ENCODE measurements at regions not wholly inside any gene's neighbourhood (a gene's known extent, or its start where the extent isn't known, plus 50 kb on each side); places are given as distances from the start of the nearest gene placed in this dataset.
"Not testable (repeated sequence)": the region's sequence is repeated elsewhere in the genome, so short reads cannot be mapped to it uniquely, and the experiment has no call there.

GRCh38 chr2:107530046-107530445 is 296.6 kb upstream of the RGPD4 start:
- Mint-ChIP-seq H3K4me1 (no peaks in the 10 kb centered on the region), H3K27ac (no peak overlapping the region), H3K4me3 (no peak overlapping the region), H3K9me3 (peaks cover 0 to 12% (median 7%) of the 10 kb centered on the region in 7 donors), H3K36me3 (no peaks in the 10 kb centered on the region), H3K27me3 (ENCODE audit: low read depth in 3 of 3) (peaks cover 0 to under 1% (median 0%) of the 10 kb centered on the region in 3 donors)
- Histone ChIP-seq H3K4me3 (replicated peaks in 1 of 3; ENCODE audit: low read depth in 2 of 3, low read length in 3 of 3) (no peak overlapping the region), H3K27me3 (ENCODE audit: control insufficient read depth in 2 of 2, insufficient read depth in 2 of 2, low read length in 2 of 2) (no peaks in the 10 kb centered on the region), H4K20me1 (ENCODE audit: insufficient read depth, low read length) (no peaks in the 10 kb centered on the region), H3K9ac (ENCODE audit: insufficient read depth, low read length, poor library complexity, severe bottlenecking) (no peak overlapping the region), H3K4me1 (ENCODE audit: control insufficient read depth in 1 of 2, insufficient read depth in 2 of 2, low read length in 2 of 2) (no peaks in the 10 kb centered on the region), H3K79me2 (ENCODE audit: insufficient read depth, low read length) (no peaks in the 10 kb centered on the region), H3K27ac (ENCODE audit: low read depth in 1 of 2, low read length in 2 of 2) (no peak overlapping the region), H3K4me2 (replicated peaks; ENCODE audit: extremely low read depth, low read length, poor library complexity, severe bottlenecking) (no peak overlapping the region), H3K9me3 (replicated peaks in 1 of 2; ENCODE audit: control insufficient read depth in 1 of 2, insufficient read depth in 1 of 2, low read length in 2 of 2) (peaks cover 3 to 8% of the 10 kb centered on the region in 2 donors), H3K36me3 (replicated peaks in 1 of 2; ENCODE audit: control insufficient read depth in 1 of 2, insufficient read depth in 2 of 2, low read length in 2 of 2) (no peaks in the 10 kb centered on the region), H2AFZ (ENCODE audit: insufficient read depth, low read depth, low read length, poor library complexity, severe bottlenecking) (no peak overlapping the region)
- no CpG with 5 or more reads among the region's 1 CpG for WGBS (ENCODE audit: insufficient coverage)
- TF ChIP-seq CTCF (IDR thresholded peaks at IDR 0.05): no peak
- DNase-seq: no peak
- intact Hi-C loops (cut with micrococcal nuclease): no loop called here

- Histone ChIP-seq H3K9ac (ENCODE audit: insufficient read depth, low read length, poor library complexity, severe bottlenecking) (no peak overlapping the region), H3K79me2 (ENCODE audit: insufficient read depth, low read length) (no peaks in the 10 kb centered on the region), H3K36me3 (replicated peaks in 1 of 2; ENCODE audit: control insufficient read depth in 1 of 2, insufficient read depth in 2 of 2, low read length in 2 of 2) (no peaks in the 10 kb centered on the region), H3K4me2 (replicated peaks; ENCODE audit: extremely low read depth, low read length, poor library complexity, severe bottlenecking) (no peak overlapping the region), H3K4me3 (replicated peaks in 1 of 3; ENCODE audit: low read depth in 2 of 3, low read length in 3 of 3) (no peak overlapping the region), H3K9me3 (replicated peaks in 1 of 2; ENCODE audit: control insufficient read depth in 1 of 2, insufficient read depth in 1 of 2, low read length in 2 of 2) (peaks cover 6 to 16% of the 10 kb centered on the region in 2 donors), H3K27ac (ENCODE audit: low read depth in 1 of 2, low read length in 2 of 2) (no peak overlapping the region), H2AFZ (ENCODE audit: insufficient read depth, low read depth, low read length, poor library complexity, severe bottlenecking) (no peak overlapping the region), H3K4me1 (ENCODE audit: control insufficient read depth in 1 of 2, insufficient read depth in 2 of 2, low read length in 2 of 2) (no peaks in the 10 kb centered on the region), H3K27me3 (ENCODE audit: control insufficient read depth in 2 of 2, insufficient read depth in 2 of 2, low read length in 2 of 2) (no peaks in the 10 kb centered on the region), H4K20me1 (ENCODE audit: insufficient read depth, low read length) (no peaks in the 10 kb centered on the region)
- Mint-ChIP-seq H3K9me3 (peaks cover 10 to 22% (median 12%) of the 10 kb centered on the region in 7 donors), H3K27ac (no peak overlapping the region), H3K27me3 (ENCODE audit: low read depth in 3 of 3) (peaks cover 0 to 2% (median 0%) of the 10 kb centered on the region in 3 donors), H3K4me3 (no peak overlapping the region), H3K36me3 (no peaks in the 10 kb centered on the region), H3K4me1 (no peaks in the 10 kb centered on the region)
- no peak for TF ChIP-seq CTCF (IDR thresholded peaks at IDR 0.05)
- no peak for DNase-seq
- intact Hi-C loops (cut with micrococcal nuclease): no loop called here
- 95% methylated on average over 8 of the region's 9 CpGs for whole genome bisulfite sequencing (ENCODE audit: insufficient coverage)
These were observed 291.8 kb upstream of the RGPD4 start for GRCh38 chr2:107534926-107535325.

- DNase-seq; H3K4me1 Mint-ChIP-seq; H3K27ac Mint-ChIP-seq; intact Hi-C loops (cut with micrococcal nuclease); H3K27me3 Mint-ChIP-seq (ENCODE audit: low read depth in 3 of 3); H4K20me1 ChIP-seq (ENCODE audit: insufficient read depth, low read length); H2AFZ ChIP-seq (ENCODE audit: insufficient read depth, low read depth, low read length, poor library complexity, severe bottlenecking); H3K27me3 ChIP-seq (ENCODE audit: control insufficient read depth in 2 of 2, insufficient read depth in 2 of 2, low read length in 2 of 2); H3K4me3 Mint-ChIP-seq; H3K27ac ChIP-seq (ENCODE audit: low read depth in 1 of 2, low read length in 2 of 2); H3K79me2 ChIP-seq (ENCODE audit: insufficient read depth, low read length); H3K9ac ChIP-seq (ENCODE audit: insufficient read depth, low read length, poor library complexity, severe bottlenecking); H3K4me3 ChIP-seq (replicated peaks in 1 of 3; ENCODE audit: low read depth in 2 of 3, low read length in 3 of 3); H3K36me3 ChIP-seq (replicated peaks in 1 of 2; ENCODE audit: control insufficient read depth in 1 of 2, insufficient read depth in 2 of 2, low read length in 2 of 2); H3K36me3 Mint-ChIP-seq; H3K4me2 ChIP-seq (replicated peaks; ENCODE audit: extremely low read depth, low read length, poor library complexity, severe bottlenecking); H3K4me1 ChIP-seq (ENCODE audit: control insufficient read depth in 1 of 2, insufficient read depth in 2 of 2, low read length in 2 of 2): not testable (repeated sequence)
- 87% methylated on average over 18 of the region's 28 CpGs for WGBS (ENCODE audit: insufficient coverage)
- peaks cover 11 to 22% (median 14%) of the 10 kb centered on the region in 7 donors for H3K9me3 Mint-ChIP-seq
- H3K9me3 ChIP-seq (replicated peaks in 1 of 2; ENCODE audit: control insufficient read depth in 1 of 2, insufficient read depth in 1 of 2, low read length in 2 of 2): peaks cover 6 to 17% of the 10 kb centered on the region in 2 donors
These were observed 290.6 kb upstream of the RGPD4 start for GRCh38 chr2:107535905-107536689.

All from CD14-positive monocyte (primary cell).